ENCODE measurements at regions not wholly inside any gene's neighbourhood (a gene's known extent, or its start where the extent isn't known, plus 50 kb on each side); places are given as distances from the start of the nearest gene placed in this dataset.

DNA sequence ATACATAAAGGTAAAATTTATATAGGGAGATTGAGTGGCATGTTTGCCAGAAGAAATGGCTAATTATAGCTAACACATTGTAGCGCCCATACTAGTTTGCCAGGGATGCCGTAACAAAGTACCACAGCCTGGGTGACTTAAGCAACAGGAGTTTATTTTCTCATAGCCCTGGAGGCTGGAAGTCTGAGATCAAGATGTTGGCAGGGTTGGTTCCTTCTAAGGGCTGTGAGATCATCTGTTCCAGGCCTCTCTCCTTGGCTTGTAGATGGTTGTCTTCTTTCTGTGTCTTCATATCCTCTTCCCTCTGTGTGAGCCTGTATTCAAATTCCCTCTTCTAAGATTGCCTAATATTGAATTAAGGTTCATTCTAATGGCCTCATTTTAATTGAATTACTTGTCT is 417.5 kb upstream of the OPRM1 start:
- DNase-seq = no peak

DNA sequence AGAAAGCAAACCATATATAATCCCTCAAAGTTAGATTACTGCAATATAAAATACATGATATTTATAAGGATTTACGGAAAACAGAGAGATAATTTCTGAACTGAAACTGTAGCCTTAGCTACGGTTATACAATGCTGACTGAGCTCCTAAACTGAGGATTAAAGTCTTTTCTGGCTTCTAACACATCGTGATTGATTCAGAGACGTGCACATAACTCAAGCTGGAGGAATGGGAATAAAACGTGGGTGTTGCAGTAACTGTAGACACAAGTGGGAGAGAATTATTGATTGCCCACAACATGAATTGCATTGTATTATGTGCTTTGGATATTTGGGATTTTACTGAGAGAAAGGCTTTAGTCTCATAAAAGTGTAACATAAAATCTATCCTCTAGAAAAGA is 418.0 kb upstream of the OPRM1 start:
- no peak for DNase-seq

DNA sequence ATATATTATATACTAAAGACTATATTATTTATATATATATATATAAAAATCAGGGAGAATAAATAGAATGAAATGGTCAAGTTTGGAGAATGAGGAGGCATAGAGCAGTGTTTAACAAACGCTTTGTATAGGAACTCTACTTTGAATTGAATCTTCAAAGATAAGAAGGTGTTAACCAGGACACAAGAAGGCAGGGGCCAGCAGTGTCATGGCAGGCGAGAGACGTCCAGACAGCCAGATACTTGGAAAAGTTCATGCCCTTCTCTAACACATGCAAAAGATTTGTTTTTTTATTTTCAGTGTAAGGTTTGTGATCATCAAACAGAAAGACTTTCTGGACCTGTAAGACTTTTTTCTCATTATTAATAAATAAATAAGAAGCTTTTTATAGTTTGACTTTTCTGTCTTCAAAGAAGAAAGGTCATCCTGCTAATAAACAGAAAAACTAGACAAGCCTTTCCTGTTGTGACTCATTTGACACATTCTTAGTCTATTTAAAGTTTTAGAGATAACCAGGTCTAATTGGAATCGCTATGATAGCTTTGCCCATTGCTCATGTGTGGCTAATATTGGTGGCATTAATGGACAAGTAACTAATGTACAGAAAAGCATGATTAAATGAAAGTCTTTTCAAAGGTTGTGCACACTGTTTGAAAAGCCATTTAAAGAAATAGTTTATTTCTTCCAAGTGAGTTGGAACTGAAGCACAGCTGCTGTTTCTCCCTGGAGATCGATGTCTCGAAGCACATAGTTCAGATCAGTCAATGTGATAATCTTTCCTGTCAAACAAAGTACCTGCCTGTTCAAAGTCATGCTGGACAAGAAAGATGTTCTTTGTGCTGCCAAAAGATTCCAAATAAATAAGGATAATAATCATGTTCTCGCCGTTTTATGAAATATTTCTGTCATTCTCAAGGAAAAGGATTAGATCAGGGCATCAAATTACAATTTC is 420.4 kb upstream of the OPRM1 start:
- DNase-seq = no peak

DNA sequence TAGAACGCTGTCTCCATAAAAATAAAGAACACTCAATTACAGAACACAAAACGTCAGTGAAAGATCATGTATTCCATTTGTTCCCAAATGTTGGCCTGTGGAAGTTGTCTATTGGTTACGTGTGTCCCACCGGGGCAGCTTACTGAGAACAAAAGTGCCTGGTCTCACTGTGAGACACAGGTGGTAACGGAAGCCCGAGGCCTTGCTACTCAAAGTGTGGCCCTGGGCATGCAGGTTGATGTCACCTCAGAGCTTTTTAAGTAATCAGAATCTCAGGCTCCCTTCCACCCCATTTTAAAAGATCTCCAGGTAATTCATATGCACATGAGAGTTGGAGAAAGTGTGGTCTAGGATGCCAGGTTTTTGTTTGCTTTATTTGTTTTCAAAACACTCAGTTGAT is 422.5 kb upstream of the OPRM1 start:
- DNase-seq = no peak

DNA sequence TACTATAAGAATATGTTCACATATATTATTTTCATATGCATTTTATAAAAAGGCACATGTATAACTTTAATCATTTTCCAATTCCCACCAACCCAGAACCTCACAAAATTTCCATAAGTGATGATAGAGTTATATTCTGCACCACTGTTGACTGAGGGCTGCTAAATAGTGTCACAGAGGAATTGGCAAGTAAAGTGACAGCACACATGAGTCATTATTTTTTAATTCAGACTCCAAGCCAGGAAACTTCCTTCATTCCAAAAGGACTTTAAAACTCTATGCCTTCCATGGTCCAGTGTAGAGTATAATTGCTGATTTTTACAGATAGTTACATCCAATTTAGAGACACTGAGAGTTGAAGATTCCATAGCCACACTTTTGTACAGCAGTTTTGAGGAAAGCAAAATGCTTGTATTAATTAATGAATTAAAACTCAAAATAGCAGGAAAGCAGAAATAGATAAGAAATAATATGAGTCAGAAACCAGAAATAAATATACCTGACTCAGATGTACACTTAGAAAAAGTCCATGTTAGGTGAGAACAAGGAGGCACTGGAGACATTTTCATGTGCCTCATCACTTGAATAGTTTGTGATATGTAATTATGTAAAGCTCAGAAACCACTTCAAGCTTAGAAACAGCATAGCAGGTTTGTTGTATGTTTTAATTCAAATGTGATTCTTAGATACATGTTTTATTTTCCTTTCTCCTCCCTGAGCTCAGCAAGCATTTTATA is 425.2 kb upstream of the OPRM1 start:
- DNase-seq = no peak

DNA sequence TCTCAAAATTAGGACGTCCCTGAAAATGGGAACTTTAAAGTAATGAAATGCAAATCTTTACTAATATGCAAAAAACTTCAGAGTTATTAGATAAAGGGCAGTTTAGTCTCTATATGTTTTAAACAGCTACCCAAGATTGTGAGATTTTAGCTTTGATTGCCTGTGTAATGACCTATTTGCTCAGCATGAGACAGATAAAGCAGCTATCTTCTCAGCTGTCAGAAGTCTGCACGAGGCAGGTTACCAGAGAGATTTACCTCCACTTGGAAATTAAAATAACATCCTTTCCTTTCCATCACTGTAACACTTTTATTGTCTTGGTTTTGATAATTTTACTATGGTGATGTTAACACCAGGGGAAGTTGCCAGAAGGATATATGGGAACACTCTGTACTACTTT is 436.6 kb upstream of the OPRM1 start:
- no peak for DNase-seq

DNA sequence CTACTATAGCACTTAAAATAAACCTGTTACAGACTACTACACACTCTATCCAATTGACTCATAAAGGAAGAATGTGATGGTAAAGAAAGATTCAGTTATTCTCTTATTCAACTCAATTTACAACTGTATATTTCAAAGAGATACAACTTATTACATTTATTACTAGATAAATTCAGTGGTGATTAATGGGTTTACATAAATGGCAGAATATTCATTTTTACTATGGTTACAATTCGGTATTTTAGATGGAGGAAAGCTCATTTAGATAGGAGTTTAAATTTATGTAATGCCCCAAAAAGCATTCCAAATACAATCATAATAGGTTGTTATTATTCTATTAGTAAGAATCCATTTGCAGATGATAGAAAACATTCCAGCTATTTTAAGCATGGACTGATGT is 439.1 kb upstream of the OPRM1 start:
- DNase-seq = no peak

DNA sequence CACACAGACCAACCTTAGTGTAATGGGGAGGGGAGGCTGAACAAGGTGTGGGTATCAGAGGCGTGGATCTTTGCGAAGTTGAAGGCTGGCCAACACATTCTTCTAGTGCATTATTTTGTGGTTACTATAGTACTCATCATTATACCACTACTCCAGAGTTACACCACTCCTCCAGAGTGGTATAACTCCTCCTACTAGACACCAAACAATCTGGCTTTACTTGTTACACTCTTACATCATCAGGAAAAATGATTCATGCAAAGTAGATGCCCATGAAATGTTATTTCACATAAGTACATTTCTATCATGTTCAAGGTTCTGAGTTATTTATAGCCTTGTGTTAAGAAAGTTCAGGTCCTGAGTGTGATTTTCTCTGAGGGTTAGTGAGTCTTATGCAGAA is 443.1 kb upstream of the OPRM1 start:
- DNase-seq = no peak

DNA sequence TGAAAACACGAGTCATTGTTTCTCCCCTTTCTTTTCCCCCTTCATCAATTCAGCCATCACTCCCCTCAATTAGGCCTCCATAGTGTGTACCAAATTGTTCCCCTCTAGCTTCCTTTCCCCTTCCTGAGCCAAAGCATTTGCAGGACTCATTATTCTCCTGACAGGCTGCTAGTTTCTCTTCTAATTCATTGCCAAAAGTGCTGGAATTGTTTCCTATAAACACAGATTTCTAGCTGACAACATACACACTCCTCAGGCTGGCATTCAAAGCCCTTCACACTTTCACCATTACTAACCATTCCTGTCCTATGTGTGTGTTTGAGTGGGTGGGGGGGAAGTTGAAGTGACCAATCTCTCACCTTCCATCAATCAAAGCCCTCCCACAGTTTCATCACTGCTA is 444.2 kb upstream of the OPRM1 start:
- no peak for DNase-seq

DNA sequence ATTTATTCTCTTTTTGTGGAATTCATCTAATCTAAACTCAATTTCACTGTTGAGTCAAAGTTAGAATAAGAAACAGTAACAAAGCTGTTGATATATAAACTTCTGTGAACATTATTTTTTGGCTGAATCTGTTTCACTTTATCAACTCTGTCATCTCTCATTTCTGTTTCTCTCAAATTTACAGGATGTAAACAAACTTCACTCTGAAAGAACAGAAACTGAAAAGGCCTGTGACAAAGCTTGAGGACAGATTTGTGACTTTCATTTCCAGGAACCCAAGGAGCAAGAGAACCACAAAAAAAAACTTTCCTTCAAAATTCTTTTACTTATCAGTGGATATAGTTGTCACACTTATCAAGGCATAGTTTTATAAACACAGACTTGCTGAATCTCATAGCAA is 447.9 kb upstream of the OPRM1 start:
- DNase-seq = no peak

DNA sequence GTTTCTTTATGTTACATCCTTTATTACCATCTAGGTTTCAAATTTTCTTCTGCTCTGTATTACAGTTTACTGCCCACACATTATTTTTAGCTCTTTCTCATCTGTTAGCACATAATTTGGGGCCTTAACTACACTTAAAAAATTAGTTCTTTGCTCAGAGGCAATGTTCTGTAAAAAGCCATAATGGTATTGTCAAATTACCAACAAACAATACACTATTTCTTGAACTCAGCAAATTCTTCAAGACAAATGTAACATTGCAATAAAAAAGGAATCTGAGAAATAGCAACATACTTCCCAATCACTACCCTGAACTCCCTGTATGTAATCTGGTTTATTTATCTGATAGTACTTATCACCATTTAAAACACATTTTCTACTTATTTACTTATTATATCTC is 448.6 kb upstream of the OPRM1 start:
- DNase-seq = no peak

DNA sequence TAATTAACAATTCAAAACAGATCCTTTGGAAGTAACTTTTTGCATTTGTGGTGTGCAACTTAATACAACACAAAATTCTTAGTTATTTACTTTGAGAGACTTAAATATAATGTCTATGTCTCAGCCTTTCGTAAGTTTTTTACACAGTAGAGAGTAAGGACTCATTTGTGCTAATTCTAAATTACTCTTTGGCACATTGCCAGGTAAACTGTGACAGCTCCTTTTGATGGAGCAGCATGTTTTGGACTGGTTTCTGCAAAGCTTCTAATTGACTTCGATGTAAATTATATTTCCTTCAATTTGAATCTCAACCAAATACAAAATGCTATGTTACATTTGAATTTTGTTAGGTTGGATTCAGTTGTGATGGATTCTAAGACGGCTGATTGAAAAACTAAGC is 450.7 kb upstream of the OPRM1 start:
- DNase-seq = no peak

DNA sequence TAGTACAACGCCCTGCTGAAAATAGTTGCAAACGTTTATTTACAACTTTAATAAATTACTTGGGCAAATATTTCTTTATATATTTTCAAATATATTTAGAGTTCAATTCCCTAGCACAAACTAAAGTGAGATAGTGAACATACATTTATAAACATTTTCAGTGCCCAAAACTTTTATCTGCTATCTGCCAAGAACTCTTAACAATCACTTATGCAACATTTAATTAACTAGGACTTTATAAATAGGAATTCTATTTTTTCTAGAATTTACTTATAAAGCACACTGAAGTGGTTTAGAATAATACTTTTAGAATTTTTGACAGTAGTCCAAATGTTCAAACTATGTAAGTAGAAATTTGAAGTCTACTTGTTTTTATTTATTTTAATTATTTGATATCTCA is 452.6 kb upstream of the RGS17 start:
- DNase-seq = no peak

DNA sequence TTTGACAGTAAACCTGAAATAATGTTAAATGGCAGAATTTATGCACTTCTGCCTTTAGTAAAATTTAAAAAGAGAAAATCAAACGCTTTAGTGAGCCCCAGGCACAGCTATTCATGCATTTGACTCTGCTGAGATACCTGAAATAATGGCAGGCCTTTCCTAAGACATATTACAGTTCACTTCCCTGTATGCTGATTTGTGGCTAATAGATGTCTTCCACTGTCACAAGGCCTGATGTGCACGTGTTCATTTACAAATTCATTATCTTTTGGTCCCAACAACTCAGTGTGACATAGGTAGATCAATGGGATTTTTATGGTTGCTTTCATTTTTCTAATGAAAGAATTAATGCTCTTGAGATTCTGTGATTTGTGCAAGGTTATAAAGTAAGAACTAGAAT is 449.7 kb upstream of the RGS17 start:
- DNase-seq = no peak

DNA sequence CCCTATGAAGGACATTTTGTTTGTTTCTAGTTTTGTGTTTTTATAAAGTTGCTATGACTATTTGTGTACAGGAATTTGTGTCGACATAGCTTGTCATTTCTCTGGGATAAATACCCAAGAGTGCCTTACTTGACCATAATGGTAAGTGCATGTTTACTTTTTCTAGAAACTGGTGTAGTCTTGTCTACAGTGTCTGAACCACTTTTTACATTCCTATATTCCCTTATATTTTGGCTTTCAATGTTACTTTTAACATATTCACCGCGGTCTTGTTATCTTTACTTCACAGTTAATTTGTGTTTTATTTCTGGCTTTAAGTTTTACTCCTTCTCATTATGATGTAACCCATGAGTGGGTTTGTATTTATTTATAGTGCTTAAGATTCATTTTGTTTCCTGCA is 444.4 kb upstream of the RGS17 start:
- DNase-seq = no peak

DNA sequence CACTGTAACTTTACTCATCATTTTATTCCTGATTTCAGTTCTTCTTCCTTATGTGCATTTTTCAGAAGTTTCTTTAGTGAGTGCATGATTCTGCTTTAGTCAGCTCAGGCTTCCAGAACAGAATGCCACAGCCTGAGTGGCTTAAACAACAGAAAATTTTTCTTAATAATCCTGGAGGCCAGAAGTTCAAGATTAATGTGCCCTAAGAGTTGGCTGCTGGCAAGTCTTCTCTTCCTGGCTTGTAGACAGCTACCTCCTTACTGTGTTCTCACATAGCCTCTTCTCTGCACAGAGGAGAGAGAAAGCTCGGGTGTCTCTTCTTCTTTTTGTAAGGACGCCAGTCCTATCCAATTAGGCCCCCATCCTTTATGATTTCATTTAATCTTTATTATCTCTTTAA is 443.1 kb upstream of the RGS17 start:
- DNase-seq = no peak

DNA sequence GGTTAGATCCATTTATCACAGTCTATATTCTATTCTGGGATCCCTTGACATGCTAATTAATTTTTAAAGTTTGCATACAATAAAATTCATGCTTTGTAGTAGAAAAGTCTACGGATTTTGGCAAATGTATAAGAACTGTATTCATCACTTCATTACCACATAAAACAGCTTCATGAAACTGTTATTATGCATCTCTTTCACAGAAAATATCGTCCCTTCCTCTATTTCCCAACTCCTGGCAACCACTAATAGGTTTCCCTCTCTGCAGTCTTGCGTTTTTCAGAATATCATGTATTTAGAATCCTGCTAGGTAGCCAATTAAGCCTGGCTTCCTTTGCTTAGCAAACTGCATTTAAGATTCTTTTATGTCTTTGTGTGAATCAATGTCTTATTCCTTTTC is 441.3 kb upstream of the RGS17 start:
- no peak for DNase-seq

DNA sequence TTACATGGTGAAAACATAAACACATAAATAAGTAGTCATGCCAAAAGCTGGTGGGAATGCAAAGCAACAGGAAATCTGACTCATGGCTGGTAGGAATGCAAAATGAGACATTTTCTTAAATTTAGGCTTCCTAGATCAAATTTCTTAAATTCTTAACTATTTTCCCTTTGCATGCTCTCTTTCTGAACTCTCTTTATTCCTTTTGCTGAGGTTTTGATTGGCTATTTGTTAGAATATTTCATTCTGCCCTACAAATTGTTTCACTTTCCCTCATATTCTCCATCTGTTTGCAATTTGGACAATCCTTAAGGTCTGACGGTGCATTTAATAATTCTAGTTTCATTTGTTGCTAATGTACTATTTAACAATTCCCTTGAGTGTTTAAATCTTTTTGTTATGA is 437.5 kb upstream of the RGS17 start:
- DNase-seq = no peak

DNA sequence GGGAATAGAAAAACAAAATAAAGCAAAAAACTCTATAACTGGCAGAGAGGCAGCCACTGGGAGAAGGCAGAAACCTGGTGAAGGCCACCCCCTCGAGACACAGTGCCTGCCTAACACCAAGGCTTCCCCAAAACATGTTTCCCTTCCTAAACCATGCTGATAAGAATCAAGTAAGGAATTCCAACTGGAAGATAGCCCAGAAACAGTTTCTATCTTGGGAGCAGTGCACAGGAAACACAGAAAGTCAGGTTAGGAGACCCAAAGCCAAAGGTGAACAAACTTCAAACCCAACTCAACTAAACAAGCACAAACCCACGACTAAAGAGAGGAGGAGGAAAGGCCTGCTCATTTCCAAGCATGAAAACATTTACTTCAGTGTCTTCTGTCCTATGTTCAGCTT is 433.7 kb upstream of the RGS17 start:
- no peak for DNase-seq

DNA sequence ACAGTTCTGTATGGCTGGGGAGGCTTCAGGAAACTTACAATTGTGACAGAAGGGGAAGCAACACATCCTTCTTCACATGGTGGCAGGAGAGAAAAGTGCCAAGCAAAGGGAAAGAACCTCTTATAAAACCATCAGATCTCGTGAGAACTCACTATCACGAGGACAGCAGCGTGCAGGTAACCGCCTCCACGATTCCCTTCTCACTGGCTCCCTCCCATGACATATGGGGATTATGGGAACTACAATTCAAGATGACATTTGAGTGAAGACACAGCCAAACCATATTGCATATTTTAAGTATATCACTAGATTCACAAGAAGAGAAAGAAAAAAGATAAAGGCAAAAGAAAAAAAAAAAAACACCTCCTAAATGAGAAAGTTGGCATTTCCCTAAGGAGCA is 431.9 kb upstream of the RGS17 start:
- no peak for DNase-seq

DNA sequence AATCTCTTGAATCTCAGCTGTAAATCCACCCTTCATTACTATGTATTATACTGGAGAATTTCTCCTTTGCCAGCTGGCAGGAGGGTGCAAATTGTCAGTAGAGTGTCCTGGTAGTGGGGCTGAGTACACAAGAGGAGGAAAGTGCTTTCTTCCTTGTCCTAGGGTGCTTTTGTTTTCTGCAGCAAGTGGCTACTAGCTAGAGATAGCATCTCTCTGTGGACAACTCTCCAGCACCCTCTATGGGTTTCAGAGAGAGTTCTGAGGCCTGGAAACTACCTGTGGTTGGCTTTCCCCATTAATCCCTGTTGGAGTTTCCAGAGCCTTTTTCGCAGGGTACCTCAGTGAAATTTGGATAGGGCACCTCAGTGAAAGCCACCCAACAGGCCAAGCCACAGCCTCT is 422.5 kb upstream of the RGS17 start:
- DNase-seq = no peak

DNA sequence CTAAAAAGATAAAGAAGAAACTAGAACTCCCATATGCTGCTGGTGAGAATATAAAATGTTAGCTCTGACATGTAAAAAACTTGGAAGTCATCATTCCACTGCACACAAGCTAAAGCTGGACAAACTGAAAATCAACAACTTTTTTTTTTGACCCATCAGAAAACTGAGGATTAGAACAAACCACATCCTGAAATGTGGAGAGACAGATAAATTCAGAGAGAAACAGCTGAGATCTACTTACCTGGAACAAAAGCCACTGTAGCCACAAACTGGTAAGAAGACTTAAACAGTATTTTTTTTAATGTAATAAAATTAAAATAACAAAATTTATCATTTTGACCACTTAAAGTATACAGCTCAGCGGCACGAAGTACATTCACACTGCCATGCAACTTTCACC is 408.5 kb upstream of the RGS17 start:
- no peak for DNase-seq

DNA sequence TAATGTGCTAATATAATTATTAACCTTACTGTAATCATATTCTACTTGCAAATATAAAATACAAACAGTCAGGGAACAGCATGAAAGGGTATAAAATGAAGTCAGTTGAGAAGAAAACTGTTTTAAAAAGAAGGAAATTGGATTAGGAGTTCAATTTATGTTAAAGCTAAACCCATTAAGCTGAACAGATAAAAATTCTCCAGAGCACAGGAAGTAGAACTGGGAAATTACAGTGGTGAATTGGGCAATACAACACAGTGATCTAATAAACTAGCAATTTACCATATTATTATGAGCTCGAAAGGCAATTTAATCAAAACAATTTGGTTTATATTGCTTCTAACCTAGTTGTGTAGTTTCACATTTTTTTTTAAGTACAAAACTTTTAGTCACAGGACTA is 407.4 kb upstream of the RGS17 start:
- no peak for DNase-seq

DNA sequence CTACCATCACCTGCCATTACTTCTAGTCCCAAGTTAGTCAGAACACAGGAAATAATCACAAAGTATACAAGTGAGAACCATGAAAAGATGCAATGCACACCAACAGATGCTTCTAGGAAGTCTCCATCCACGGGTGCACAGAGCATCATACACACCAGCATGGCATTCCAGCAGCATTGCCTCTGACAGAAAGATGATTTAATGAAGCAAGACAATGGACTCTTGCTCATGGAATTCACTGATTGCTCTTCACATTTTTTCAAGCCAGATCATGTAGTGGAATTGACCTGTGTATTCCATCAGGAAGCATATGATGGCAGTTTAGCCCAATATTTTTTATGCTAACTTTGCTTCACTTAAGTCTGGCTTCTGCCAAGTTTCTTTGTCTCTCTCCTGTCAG is 406.3 kb upstream of the RGS17 start:
- no peak for DNase-seq

DNA sequence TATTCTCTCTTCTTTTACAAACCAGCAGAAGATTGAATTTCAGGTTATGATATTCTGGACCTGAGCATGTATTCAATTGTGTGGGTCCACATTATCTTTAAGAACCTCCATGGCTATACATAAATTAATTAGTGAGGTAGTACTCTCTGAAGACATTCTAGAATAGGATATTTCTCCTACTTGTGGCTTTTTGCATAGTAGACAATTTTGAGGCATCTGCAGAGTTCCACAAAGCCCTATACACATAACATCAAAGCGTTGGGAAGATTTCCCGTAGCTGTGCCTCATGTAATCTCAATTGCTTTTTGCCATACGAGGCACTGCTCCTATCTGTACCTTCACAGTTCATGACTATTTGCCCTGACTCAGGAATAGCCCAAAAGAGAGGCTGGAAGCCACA is 395.4 kb upstream of the RGS17 start:
- no peak for DNase-seq

Measured in stimulated activated CD4-positive, alpha-beta T cell treated with anti-CD3 and anti-CD28 coated beads, Interleukin-1b, Interleukin-23, amount 100 ng/mL, for 48 hours (primary cell).